OCI-LY3 (cell line): ENCODE measurements at regions not wholly inside any gene's neighbourhood (a gene's known extent, or its start where the extent isn't known, plus 50 kb on each side); places are given as distances from the start of the nearest gene placed in this dataset.

Experiments
- H2AFZ ChIP-seq: fragments of 200-600, 300-600 bp; shearing (Covaris generic); 2 replicates; pipeline ENCODE4 v1.6.0; 2014; ENCODE audit warnings: antibody characterized with exemption, low read depth, low read length
- H3K27ac ChIP-seq: fragments of 200-600, 300-600 bp; sonication (generic); 2 replicates; pipeline ENCODE4 v1.5.1; 2014; ENCODE audit warnings: mild to moderate bottlenecking, low read length, moderate library complexity, mixed read lengths
- H3K27me3 ChIP-seq: fragments of 200-600, 300-600 bp; sonication (generic); 2 replicates; pipeline ENCODE4 v1.6.1; 2014; ENCODE audit warnings: low read depth, low read length, mixed read lengths
- H3K36me3 ChIP-seq: fragments of 200-600, 300-600 bp; sonication (generic); replicated peaks from 2 replicates; pipeline ENCODE3; 2014; ENCODE audit warnings: low read depth, low read length, mixed read lengths
- H3K4me1 ChIP-seq: fragments of 300-600, 200-600 bp; sonication (generic); 2 replicates; pipeline ENCODE4 v1.6.1; 2014; ENCODE audit warnings: low read length, mixed read lengths
- H3K4me2 ChIP-seq: fragments of 200-600, 300-600 bp; sonication (generic); 2 replicates; pipeline ENCODE4 v1.6.1; 2014; ENCODE audit warnings: low read length, mixed read lengths
- H3K4me3 ChIP-seq: fragments of 300-600, 200-600 bp; sonication (generic); 2 replicates; pipeline ENCODE4 v1.5.1; 2014; ENCODE audit warnings: antibody characterized with exemption, mild to moderate bottlenecking, low read length, moderate library complexity
- H3K79me2 ChIP-seq: fragments of 300-600, 200-600 bp; shearing (Covaris generic); 2 replicates; pipeline ENCODE4 v1.6.1; 2014; ENCODE audit warnings: mild to moderate bottlenecking, low read length, mixed read lengths
- H3K9ac ChIP-seq: fragments of 300-600, 200-600 bp; shearing (Covaris generic); 2 replicates; pipeline ENCODE4 v1.6.0; 2014; ENCODE audit warnings: mild to moderate bottlenecking, low read length, moderate library complexity
- H3K9me3 ChIP-seq: fragments of 200-600, 300-600 bp; shearing (Covaris generic); 2 replicates; pipeline ENCODE4 v1.6.1; 2014; ENCODE audit warnings: low read length, mixed read lengths; ENCODE audit not compliant: insufficient read depth
- H4K20me1 ChIP-seq: fragments of 200-600, 300-600 bp; sonication (generic); 2 replicates; pipeline ENCODE4 v1.6.1; 2016; ENCODE audit warnings: low read length, mixed read lengths; ENCODE audit not compliant: insufficient read depth
- CTCF ChIP-seq: fragments of 200-600, 300-600 bp; sonication (generic); IDR thresholded peaks from 2 replicates; pipeline ENCODE4 v1.5.1; 2014; ENCODE audit warnings: antibody characterized with exemption, low read length, low read depth
- EZH2phosphoT487 ChIP-seq: fragments of 200-600 bp; shearing (Covaris generic); IDR thresholded peaks from 2 replicates; pipeline ENCODE4 v1.6.1; 2018; ENCODE audit warnings: antibody characterized with exemption, mixed run types, low read depth

GRCh38 chr14:42862114-42862513, 1255.4 kb downstream of the LRFN5 start:
- TF ChIP-seq CTCF (no peak), EZH2phosphoT487 (no peak)
- Histone ChIP-seq H3K4me3 (no peak overlapping the region), H3K9ac (no peak overlapping the region), H4K20me1 (no peaks in the 10 kb centered on the region), H3K4me1 (no peaks in the 10 kb centered on the region), H3K27me3 (no peaks in the 10 kb centered on the region), H3K9me3 (no peaks in the 10 kb centered on the region), H3K4me2 (no peak overlapping the region), H2AFZ (no peak overlapping the region), H3K79me2 (no peaks in the 10 kb centered on the region), H3K36me3 (no peaks in the 10 kb centered on the region), H3K27ac (no peak overlapping the region)

DNA sequence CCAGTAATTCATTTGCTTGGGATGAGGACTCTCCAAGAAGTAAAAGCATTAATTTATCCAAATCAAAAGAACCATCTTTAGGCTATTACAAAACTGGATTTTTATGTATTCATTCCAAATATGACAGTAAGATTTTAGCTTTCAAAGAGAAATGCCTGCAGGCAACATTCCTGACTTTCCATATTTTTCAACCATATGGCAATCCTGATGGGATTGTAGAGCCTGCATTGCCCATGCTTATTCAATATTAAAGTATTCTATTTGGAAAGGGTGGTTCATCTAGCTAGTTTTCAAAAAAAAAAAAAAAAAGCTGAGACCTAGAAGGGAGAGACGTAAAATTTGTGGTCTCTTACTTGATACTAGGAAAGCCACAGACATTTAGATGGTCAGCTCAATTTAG, 1253.7 kb downstream of the LRFN5 start:
- H4K20me1 ChIP-seq: no peaks in the 10 kb centered on the region

GRCh38 chr14:42856106-42856505, 1249.4 kb downstream of the LRFN5 start:
- Histone ChIP-seq H3K4me2 (no peak overlapping the region), H3K4me1 (peaks cover 36% of the 10 kb centered on the region), H3K9me3 (no peaks in the 10 kb centered on the region), H3K27me3 (no peaks in the 10 kb centered on the region), H3K27ac (no peak overlapping the region), H3K4me3 (no peak overlapping the region), H3K79me2 (no peaks in the 10 kb centered on the region), H3K36me3 (no peaks in the 10 kb centered on the region), H4K20me1 (no peaks in the 10 kb centered on the region), H2AFZ (no peak overlapping the region), H3K9ac (no peak overlapping the region)
- no peak for TF ChIP-seq CTCF
- TF ChIP-seq EZH2phosphoT487: no peak

More for the DNA sequence above, 1253.7 kb downstream of the LRFN5 start:
- no peak overlapping the region for H3K4me3 ChIP-seq
- no peak overlapping the region for H3K4me2 ChIP-seq
- TF ChIP-seq CTCF (no peak), EZH2phosphoT487 (no peak)
- H3K4me1 ChIP-seq: peaks cover under 1% of the 10 kb centered on the region
- H3K79me2 ChIP-seq: no peaks in the 10 kb centered on the region
- no peak overlapping the region for H2AFZ ChIP-seq
- no peaks in the 10 kb centered on the region for H3K27me3 ChIP-seq
- no peaks in the 10 kb centered on the region for H3K9me3 ChIP-seq
- no peaks in the 10 kb centered on the region for H3K36me3 ChIP-seq
- H3K27ac ChIP-seq: no peak overlapping the region
- no peak overlapping the region for H3K9ac ChIP-seq

- Histone ChIP-seq H4K20me1 (no peaks in the 10 kb centered on the region), H2AFZ (peak overlapping the region; percentile 56; the same call in 1 of the 2 replicates), H3K4me2 (peak overlapping the region; percentile 49)
Observed at GRCh38 chr14:42855085-42855484, 1248.4 kb downstream of the LRFN5 start.

More at GRCh38 chr14:42855085-42855484, 1248.4 kb downstream of the LRFN5 start:
- peaks cover 36% of the 10 kb centered on the region for H3K4me1 ChIP-seq
- no peak overlapping the region; the same call in 1 of the 2 replicates for H3K9ac ChIP-seq
- H3K27me3 ChIP-seq: no peaks in the 10 kb centered on the region
- peak overlapping the region; percentile 17; the same call in 1 of the 2 replicates for H3K27ac ChIP-seq
- H3K79me2 ChIP-seq: no peaks in the 10 kb centered on the region
- peak overlapping the region; percentile 45 for H3K4me3 ChIP-seq
- H3K9me3 ChIP-seq: no peaks in the 10 kb centered on the region
- H3K36me3 ChIP-seq: no peaks in the 10 kb centered on the region
- TF ChIP-seq CTCF (no peak), EZH2phosphoT487 (no peak)
